Inferior parietal cortex (tissue), 1 donor: ENCODE measurements at regions not wholly inside any gene's neighbourhood (a gene's known extent, or its start where the extent isn't known, plus 50 kb on each side); places are given as distances from the start of the nearest gene placed in this dataset.
A peak's percentile ranks its signal among the peaks of the same experiment; 100 is the strongest.

Experiments
- DNase-seq: peaks from one replicate; pipeline ENCODE4 v3.0.0-alpha.2; 2016; ENCODE audit errors: extremely low spot score

DNA sequence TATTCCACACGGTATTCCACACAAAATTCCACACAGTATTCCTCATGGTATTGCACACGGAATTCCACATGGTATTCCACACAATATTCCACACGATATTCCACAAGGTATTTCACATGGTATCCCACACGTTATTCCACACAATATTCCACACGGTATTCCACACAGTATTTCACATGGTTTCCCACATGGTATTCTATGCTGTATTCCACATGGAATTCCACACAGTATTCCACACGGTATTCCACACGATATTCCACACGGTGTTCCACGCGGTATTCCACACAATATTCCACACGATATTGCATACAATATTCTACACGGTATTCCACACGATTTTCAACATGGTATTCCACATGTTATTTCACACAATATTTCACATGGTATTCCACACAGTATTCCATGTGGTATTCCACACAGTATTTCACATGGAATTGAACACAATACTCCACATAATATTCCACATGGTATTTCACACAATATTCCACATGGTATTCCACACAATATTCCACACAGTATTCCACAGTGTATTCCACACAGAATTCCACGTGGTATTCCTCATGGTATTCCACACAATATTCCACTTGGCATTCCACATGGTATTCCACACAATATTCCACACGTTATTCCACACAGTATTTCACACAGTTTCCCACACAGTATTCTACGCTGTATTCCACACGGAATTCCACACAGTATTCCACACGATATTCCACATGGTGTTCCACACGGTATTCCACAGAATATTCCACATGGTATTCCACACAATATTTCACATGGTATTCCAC, 136.0 kb upstream of the CHST15 start:
- DNase-seq = no peak

DNA sequence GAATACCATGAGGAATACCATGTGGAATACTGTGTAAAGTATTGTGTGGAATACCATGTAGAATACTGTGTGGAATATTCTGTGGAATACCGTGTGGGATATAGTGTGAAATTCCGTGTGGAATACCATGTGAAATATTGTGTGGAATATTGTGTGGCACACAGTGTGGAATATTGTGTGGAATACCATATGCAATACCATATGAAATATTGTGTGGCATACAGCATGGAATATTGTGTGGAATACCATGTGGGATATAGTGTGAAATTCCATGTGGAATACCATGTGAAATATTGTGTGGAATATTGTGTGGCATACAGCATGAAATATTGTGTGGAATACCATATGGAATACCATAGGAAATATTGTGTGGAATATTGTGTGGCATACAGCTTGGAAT, 135.1 kb upstream of the CHST15 start:
- DNase-seq = no peak

DNA sequence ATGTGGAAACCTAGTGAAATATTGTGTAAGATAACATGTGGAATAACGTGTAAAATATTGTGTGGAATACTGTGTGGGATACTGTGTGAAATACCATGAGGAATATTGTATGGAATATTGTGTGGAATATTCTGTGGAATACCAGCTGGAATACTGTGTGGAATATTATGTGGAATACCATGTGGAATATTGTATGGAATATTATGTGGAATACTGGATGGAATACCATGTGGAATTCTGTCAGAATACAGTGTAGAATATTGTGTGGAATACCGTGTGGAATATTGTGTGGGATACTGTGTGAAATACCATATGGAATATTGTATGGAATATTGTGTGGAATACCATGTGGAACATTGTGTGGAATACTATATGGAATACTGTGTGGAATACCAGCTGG, 134.6 kb upstream of the CHST15 start:
- DNase-seq = no peak

DNA sequence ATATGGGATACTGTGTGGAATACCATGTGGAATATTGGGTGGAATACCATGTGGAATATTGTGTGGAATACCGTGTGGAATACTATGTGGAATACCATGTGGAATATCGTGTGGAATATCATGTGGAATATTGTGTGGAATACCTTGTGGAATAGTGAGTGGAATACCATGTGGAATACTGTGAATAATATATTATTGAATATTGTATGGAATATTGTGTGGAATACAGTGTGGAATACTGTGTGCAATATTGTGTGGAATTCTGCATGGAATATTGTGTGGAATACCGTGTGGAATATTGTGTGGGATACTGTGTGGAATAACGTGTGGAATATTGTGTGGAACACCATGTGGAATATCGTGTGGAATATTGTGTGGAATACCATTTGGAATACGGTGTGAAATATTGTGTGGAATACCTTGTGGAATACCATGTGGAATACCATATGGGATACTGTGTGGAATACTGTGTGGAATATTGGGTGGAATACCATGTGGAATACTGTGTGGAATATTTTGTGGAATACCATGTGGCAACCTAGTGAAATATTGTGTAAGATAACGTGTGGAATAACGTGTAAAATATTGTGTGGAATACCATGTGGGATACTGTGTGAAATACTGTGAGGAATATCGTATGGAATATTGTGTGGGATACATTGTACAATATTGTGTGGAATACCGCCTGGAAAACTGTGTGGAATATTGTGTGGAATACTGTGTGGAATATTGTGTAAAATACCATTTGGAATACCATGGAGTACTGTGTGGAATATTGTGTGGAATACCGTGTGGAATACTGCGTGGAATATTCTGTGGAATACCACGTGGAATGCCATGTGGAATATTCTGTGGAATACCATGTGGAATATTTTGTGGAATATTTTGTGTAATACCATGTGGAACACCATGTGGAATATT, 133.9 kb upstream of the CHST15 start:
- DNase-seq = no peak

DNA sequence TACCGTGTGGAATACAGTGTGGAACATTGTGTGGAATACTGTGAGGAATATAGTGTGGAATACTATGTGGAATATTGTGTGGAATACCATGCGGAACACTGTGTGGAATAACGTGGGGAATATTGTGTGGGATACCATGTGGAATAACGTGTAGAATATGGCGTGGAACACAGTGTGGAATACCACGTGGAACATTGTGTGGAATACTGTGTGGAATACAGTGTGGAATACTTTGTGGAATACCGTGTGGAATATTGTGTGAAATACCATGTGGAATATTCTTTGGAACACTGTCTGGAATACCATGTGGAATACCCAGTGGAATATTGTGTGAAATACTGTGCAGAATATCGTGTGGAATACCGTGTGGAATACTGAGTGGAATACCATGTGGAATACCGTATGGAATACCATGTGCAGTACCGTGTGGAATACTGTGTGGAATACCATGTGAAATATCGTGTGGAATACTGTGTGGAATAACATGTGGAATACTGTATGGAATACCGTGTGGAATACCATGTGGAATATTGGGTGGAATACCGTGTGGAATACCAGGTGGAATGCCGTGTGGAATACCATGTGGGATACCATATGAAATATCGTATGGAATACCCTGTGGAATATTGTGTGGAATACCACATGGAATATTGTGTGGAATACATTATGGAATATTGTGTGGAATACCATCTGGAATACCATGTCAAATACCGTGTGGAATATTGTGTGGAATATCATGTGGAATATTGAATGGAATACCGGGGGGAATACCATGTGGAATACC, 133.1 kb upstream of the CHST15 start:
- DNase-seq = no peak

DNA sequence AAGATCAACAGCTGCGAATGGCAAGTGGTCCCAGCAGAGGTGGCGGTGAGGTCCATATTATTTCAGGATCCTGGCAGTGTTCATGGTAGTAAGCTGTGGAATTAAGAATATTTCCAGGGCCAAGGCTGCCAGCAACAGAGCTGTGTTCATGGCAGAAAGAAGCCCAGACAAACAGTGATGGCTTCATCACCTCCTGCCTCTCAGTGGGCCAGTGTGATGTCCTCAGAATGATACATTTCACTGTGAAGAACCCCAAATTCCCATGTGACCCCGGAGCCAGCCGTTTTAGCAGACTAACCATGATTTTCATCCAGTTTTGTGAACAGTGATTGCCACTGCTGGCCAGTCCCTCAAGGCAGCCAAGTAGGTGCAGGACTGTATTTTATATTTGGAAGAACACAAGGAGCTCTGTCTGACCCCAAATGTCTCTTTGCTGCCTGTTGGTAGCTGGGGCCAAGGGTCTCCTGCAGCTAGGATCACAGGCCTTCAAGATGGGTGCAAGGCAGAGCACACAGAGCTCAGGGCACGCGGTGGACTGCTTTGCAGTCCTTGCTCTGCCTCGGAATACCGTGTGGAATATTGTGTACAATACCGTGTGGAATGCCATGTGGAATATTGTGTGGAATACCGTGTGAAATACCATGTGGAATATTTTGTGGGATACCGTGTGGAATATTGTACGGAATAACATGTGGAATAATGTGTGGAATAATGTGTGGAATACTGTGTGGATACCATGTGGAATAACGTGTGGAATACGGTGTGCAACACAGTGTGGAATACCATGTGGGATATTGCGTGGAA, 132.3 kb upstream of the CHST15 start:
- DNase-seq = no peak

DNA sequence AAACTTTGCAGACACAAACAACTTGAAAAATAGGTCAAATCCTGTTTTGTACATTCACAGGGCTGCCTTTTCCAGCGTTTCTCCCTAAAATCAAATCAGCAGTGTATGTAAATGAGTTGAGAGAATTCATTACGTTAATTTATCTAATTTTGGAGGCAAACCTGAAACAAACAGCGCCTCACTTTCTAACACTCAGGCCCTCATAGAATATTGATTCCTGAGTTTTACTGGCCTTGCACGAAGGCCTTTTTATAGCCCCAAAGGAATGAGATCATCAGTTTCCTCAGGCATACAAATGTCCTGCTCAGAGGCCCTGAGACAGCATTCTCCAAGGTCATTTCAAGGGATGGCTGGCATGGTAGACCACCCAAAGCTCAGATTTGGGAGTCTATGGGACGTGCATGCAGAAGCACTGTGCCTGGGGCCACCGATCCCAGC, 131.7 kb upstream of the CHST15 start:
- DNase-seq = peak; percentile 7

DNA sequence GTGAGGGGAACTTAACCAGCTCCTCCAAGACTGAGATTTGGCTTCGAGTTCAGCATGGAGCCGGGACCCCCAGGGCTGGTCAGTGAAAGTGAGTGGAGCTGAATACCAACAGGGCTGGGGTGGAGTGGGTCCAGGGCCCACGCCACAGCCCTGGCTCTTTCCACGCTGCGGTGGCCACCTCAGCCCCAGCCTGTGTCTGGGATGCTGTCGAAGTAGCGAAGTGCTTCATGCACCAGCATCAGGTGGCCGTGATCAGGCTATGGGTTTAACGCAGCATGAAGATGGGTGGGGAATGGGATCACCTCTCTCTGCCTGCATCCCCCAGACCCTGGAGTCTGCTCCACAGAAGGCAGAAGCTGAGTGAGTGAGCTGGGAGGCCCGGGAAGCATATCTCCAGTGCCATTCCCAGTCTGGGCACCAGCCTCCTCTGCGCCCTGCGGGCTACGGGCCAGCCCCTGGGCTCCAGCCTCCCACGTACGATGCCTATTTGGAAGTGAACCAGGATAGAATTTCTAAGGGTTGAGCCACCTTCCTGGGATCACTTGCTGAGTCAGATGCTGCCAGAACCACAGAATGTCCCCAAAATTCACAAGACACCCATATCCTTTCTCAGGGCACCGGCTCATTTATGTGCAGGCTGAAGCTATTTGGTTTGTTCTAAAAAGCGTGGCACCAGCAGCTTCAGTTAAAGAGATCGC, 131.1 kb upstream of the CHST15 start:
- DNase-seq = no peak

DNA sequence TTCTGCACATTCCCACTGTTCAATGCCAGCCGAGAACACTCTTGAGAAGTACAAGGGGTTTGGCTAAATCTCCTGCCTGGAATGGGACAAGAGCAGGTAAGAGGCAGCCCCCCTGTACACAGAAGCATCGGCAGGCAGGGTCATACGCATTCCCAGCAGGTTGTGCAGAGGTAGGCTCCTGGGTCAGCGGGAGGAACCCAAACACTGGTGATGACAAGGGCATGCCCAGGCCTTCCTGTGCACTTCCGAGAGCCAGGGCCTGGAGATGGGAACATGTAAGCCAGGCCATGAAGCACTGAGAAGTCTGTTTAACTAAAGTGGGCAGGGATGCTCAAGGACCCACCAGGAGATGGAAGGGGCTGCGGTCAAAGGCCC, 130.3 kb upstream of the CHST15 start:
- no peak for DNase-seq

DNA sequence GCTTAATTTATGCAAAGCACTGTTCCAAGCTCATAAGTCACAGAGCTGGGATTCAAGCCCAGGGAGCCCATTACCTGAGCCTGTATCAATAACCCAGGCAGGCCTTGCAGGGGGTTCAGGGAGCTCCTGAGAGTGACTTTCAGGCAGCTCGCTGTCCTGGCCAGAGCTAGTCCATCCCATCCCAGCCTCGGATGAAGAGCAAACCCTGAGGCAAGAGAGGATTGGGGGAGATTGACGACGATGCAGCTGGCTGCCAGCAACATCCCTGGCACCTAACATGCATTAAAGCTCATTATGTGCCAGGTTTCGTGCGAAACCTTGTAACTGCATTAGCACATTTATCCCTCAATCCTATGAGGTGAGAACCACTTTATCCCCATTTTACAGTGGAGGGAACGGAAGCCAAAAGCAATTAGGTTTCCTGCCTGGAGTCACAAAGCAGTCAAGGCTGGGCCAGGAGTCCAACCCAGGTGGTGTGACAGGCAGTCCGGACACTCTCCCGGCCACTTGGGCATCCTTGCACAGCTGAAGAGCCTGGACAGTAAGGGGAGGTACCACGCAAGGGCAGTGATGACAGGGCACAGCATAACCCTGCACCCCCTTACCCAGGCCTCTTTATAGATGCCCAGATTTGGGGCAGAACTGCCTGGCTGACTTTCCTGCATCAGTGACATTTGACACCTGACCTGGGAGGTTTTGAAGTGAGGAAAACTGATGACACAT, 129.8 kb upstream of the CHST15 start:
- DNase-seq = no peak

DNA sequence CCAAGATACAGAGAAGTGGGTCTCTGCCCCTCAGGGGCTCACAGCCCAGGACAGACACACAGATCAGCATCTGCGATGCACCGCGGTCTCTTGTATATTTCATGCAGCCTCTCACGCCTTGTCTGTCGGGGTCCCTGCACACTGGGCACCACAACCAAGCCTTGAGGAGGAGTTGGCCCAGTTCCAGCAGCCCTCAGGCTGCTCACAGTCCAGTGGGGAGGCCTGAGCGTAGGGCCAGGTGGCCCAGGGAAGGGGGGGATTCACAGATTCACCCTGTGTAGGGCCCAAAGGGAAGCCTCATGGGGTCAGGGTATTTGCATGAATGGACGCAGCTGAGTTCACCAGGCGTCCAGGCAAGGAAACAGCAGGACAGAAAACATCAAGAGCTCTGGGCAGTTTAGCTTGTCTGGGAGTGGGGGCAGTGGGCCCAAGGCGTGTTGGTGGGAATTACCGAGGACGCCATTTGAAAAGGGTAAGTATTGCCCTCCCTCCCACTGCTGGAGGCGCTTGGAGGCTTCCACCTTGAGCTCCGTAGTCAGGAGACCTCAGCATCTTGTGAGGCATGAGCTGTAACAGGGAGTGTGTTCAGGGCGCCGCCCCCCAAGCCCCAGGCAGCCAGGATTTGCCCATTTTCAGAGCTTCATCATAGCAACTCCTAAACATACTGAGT, 129.1 kb upstream of the CHST15 start:
- no peak for DNase-seq

DNA sequence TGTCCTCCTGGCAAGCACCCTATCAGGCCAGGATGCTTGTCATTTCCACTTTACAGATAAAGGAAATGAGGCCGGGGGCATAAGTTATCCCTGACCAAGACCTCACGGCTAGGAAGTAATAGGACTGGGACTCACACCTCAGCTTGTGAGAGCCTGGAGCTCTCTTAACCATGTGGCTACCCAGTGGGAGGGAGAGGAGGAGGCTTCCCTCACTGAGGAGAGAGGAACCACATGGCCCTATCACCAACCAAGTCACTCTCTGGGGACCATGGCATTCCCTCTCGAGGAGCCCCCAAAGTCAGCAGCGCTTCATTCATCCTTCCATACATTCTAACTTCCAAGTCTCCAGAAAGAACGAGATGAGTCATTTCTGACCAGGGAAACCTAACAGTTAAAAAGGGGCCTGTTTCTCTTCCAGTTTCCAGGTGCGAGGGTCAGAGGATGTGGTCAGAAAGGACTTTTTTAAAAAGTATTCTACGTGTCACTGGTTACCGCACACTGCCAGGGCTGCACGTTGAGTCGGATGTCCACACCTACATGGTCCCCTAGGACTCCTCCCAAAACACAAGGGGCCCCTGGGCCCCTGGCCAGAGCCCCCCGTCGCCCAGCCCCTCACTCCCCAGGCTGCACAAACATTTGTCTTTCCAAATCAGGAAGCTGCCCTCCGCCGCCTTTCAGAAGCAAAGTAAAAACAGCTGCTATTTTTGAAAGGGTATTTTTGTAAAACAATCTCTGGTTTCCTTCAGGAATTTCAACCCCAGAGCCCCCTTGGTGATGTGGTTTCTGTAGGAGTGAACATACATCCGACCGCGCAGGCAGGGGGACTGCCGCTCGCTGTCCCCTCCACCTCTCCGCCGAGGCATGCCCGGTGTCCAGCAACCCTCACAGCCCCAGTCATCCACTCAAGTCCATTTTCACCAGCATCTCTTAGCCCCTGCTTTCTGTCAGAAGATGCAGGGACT, 128.2 kb upstream of the CHST15 start:
- DNase-seq = no peak

DNA sequence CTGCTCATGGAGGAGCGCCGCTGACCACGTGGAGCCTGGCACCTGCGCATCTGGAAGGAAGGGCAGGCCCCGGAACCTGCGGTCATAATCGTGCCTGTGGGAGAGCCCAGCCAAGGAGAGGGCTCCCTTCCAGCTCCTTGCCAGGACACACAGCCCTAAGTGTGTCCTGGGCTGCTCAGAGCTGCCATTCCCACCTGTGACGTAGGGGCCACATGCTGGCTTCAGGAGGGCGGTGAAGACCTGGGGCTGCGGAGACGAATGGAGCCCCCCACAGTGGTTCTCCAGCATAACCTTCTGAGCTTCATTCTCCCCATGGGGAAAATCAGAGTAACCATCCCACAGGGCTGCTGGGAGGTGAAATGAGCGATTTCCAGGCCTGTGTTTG, 127.6 kb upstream of the CHST15 start:
- no peak for DNase-seq

DNA sequence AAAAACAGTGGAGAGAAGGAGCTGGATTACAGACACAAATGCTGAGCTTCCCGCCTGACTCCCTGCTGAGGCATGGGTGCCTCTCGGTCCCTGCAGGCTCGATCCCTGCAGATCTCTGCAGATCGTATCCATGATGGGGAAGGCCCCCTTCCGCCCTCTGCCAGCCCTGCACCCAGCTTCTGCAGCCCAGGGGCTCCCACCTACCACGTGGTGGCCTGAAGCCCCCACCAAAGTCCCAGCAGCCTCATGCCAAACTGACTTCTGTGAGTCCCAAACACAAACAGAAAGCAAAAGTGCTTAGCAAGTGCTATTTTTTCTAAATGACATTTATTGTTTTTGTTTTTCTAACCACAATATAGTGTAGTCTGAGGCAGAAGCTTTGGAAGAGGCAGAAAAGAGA, 127.1 kb upstream of the CHST15 start:
- DNase-seq = no peak

DNA sequence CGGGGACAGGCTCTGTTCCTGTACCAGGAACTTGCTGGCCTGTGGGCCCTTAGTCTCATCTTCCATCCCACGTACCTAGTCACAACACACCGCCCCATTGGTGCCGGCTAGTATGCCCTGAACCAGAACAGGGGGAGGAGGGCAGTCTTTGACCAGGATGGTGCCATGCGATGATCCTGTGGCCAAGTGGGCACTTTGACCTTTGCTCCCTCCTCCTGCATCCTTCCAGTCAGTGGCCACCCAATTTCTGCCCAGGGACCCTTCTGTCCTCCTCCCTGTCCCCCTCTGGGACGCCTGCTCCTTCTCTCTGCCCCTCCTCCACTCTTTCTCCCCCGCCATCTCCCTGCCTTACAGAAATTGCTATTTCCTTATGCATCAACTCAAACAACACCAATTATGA, 126.3 kb upstream of the CHST15 start:
- no peak for DNase-seq

DNA sequence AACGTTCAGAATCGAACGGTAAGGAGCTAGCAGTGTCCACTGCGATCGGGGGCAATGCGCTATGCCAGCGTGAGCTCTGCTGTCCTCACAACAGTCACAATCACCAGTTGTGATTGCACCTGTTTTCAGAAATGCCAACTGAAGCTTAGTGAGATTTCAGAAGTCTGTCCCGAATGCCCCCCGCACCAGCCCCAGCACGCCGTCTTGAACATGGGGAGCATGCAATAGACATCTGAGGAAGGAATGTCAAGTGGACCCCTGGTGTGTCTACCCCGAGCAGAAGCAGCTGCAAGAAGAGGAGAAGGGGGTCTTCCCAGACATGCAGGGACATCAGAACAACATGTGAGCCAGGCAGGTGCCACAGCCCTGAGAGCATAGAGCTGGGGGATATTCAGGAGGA, 125.7 kb upstream of the CHST15 start:
- DNase-seq = no peak

DNA sequence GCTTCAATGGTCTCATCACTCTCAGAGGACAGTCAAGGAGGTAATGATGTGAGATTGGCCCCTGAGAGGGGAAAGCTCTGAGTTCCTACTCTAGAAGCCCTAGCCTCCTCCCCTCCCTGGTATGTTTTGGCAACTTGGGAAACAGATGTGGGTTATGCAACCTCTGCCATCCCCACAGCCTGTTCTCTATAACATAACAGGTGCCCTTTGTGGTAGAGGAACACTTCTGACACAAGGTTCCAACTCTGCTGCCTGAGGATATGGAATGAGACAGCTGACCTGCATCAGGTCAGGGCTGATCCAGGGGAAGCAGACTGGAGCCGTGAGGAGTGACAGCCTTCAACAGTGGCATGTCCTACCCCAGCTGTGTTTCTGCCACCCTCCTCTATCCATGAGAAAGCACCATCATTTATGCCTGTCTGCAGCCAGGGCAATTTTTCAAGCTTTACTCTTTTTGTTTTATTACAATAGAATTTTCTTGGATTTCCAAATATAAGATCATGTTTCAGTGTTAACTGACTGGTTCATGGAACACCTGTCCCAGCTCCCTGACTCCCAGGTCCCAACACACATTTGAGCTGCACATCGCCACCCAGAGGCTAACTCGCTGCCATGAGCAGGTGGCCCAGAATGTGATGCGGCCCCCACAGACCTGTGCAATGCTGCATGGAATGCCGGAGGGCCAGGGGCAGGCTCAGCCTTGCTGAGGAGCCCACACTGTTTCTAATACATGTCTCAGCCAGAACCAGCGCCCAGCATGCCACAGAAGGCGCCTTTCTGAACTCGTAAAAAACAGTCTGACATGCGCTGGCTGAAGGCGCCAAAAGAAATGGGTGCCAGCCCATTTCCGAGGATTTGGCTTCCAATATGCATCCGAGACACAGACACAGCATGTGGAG, 124.8 kb upstream of the CHST15 start:
- no peak for DNase-seq
